ENCODE measurements at regions not wholly inside any gene's neighbourhood (a gene's known extent, or its start where the extent isn't known, plus 50 kb on each side); places are given as distances from the start of the nearest gene placed in this dataset.

DNA sequence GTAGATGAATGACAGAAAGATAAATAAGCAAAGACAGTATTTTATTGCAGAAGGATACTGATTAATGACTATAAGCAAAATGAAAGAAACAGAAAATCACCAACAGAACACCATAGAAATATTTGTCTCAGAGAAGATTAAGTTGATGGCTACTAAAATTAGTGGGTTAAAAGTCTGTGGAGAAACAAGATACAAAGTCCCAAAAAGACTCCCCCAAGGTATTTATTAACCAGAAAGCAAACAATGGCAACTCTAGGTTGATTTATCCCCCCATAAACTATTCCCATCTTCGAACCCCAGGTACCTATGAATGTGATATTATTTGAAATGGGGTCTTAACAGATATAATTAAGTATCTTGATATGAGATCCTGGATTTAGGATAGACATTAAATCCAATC, 1104.5 kb upstream of the PHF14 start:
- intact Hi-C loops (cut with DNase I) = no loop called here
- no peaks in the 10 kb centered on the region for H3K27me3 ChIP-seq (ENCODE audit: low read depth)
- H3K9me3 ChIP-seq = no peaks in the 10 kb centered on the region
- H3K27ac ChIP-seq = no peak overlapping the region
- no peak overlapping the region for H3K4me3 ChIP-seq
- H3K4me1 ChIP-seq = no peaks in the 10 kb centered on the region
- TF ChIP-seq, protein P1, sequence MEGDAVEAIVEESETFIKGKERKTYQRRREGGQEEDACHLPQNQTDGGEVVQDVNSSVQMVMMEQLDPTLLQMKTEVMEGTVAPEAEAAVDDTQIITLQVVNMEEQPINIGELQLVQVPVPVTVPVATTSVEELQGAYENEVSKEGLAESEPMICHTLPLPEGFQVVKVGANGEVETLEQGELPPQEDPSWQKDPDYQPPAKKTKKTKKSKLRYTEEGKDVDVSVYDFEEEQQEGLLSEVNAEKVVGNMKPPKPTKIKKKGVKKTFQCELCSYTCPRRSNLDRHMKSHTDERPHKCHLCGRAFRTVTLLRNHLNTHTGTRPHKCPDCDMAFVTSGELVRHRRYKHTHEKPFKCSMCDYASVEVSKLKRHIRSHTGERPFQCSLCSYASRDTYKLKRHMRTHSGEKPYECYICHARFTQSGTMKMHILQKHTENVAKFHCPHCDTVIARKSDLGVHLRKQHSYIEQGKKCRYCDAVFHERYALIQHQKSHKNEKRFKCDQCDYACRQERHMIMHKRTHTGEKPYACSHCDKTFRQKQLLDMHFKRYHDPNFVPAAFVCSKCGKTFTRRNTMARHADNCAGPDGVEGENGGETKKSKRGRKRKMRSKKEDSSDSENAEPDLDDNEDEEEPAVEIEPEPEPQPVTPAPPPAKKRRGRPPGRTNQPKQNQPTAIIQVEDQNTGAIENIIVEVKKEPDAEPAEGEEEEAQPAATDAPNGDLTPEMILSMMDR (IDR thresholded peaks at IDR 0.05) = no peak
- H3K36me3 ChIP-seq = no peaks in the 10 kb centered on the region
- no peak for ATAC-seq
- no peak for DNase-seq

DNA sequence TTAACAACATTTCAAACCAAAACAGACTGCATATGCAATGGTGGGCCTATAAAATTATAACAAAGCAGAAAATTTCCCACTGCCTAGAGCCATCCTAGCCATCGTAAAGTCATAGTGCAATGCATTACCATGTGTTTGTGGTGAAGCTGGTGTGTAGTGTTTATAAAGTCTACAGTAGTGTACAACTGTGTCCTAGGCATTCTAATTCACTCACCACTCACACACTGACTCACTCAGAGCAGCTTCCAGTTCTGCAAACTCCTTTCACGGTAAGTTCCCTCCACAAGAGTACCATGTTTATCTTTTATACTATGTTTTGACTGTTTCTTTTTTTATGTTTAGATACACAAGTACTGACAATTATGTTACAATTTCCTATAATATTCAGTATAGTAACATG, 1104.1 kb upstream of the PHF14 start:
- Histone ChIP-seq H3K9me3 (no peaks in the 10 kb centered on the region), H3K36me3 (no peaks in the 10 kb centered on the region), H3K4me1 (no peaks in the 10 kb centered on the region), H3K27me3 (ENCODE audit: low read depth) (no peaks in the 10 kb centered on the region), H3K4me3 (no peak overlapping the region), H3K27ac (no peak overlapping the region)
- TF ChIP-seq, protein P1 (IDR thresholded peaks at IDR 0.05) = no peak
- intact Hi-C loops (cut with DNase I) = no loop called here
- no peak for ATAC-seq
- DNase-seq = no peak

GRCh38 chr7:9870674-9871073, 1103.0 kb upstream of the PHF14 start:
- TF ChIP-seq, protein P1 (IDR thresholded peaks at IDR 0.05) = no peak
- H3K4me3 ChIP-seq = no peak overlapping the region
- H3K36me3 ChIP-seq = no peaks in the 10 kb centered on the region
- DNase-seq (no peak), ATAC-seq (no peak)
- no peaks in the 10 kb centered on the region for H3K4me1 ChIP-seq
- intact Hi-C loops (cut with DNase I) = no loop called here
- H3K9me3 ChIP-seq = no peaks in the 10 kb centered on the region
- no peaks in the 10 kb centered on the region for H3K27me3 ChIP-seq (ENCODE audit: low read depth)
- H3K27ac ChIP-seq = no peak overlapping the region

GRCh38 chr7:9874182-9874581, 1099.5 kb upstream of the PHF14 start:
- Histone ChIP-seq H3K36me3 (no peaks in the 10 kb centered on the region), H3K27me3 (ENCODE audit: low read depth) (no peaks in the 10 kb centered on the region), H3K4me1 (no peaks in the 10 kb centered on the region), H3K9me3 (no peaks in the 10 kb centered on the region), H3K4me3 (no peak overlapping the region), H3K27ac (no peak overlapping the region)
- DNase-seq = no peak
- TF ChIP-seq, protein P1 (IDR thresholded peaks at IDR 0.05) = no peak
- no peak for ATAC-seq
- intact Hi-C loops (cut with DNase I) = no loop called here

DNA sequence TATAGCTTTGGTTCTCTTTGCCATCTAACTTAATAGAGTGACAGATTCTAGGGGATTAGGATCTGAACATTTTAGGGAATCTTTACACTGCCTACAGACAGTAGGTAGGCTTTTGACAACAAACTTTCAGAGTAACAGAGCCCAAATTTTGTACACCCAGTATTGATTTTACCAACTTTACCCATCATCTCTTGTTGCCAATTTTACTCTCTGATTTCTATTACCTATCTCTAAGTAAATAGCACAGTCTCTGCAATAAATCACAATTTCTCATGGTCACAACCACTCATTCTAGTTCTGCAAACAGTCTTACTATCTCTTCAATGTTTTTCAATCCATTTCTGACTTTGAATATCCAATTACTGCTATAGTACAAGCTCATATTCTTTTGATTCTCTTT, 1097.6 kb upstream of the PHF14 start:
- Histone ChIP-seq H3K27me3 (ENCODE audit: low read depth) (no peaks in the 10 kb centered on the region), H3K36me3 (no peaks in the 10 kb centered on the region), H3K4me1 (no peaks in the 10 kb centered on the region), H3K27ac (no peak overlapping the region), H3K4me3 (no peak overlapping the region), H3K9me3 (no peaks in the 10 kb centered on the region)
- TF ChIP-seq, protein P1 (IDR thresholded peaks at IDR 0.05) = no peak
- no peak for ATAC-seq
- DNase-seq = no peak
- intact Hi-C loops (cut with DNase I) = no loop called here

- ATAC-seq (peak; percentile 49 to 56), DNase-seq (peak; percentile 49)
- no peak overlapping the region for H3K4me3 ChIP-seq
- TF ChIP-seq, protein P1 (IDR thresholded peaks at IDR 0.05) = no peak
- no peak overlapping the region for H3K27ac ChIP-seq
- no peaks in the 10 kb centered on the region for H3K27me3 ChIP-seq (ENCODE audit: low read depth)
- H3K4me1 ChIP-seq = no peaks in the 10 kb centered on the region
- H3K9me3 ChIP-seq = no peaks in the 10 kb centered on the region
- intact Hi-C loops (cut with DNase I) = no loop called here
- H3K36me3 ChIP-seq = no peaks in the 10 kb centered on the region
Observed at GRCh38 chr7:9889554-9889953, 1084.1 kb upstream of the PHF14 start.

All from lower lobe of right lung (tissue), 2 donors.